ENCODE measurements at regions not wholly inside any gene's neighbourhood (a gene's known extent, or its start where the extent isn't known, plus 50 kb on each side); places are given as distances from the start of the nearest gene placed in this dataset.

DNA sequence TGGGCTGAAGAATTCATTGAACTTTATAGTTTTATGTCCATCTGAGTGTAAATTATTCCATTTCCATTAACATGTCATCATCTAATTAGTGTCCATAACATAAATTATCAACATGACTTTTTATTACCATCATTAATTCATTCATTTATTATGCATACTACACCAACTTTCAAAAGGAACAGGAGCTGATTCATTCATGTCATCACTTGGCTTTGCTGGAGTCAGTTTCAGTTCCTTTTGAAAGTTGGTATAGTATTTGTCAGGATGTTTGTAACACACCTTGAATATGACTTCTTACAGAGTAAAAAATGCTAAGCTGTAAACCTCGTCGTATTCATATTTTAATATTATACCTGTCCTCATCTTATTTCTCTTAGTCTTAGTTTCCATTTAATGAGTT is 298.0 kb upstream of the RBMS3 start:
- TF ChIP-seq, protein P1, sequence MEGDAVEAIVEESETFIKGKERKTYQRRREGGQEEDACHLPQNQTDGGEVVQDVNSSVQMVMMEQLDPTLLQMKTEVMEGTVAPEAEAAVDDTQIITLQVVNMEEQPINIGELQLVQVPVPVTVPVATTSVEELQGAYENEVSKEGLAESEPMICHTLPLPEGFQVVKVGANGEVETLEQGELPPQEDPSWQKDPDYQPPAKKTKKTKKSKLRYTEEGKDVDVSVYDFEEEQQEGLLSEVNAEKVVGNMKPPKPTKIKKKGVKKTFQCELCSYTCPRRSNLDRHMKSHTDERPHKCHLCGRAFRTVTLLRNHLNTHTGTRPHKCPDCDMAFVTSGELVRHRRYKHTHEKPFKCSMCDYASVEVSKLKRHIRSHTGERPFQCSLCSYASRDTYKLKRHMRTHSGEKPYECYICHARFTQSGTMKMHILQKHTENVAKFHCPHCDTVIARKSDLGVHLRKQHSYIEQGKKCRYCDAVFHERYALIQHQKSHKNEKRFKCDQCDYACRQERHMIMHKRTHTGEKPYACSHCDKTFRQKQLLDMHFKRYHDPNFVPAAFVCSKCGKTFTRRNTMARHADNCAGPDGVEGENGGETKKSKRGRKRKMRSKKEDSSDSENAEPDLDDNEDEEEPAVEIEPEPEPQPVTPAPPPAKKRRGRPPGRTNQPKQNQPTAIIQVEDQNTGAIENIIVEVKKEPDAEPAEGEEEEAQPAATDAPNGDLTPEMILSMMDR (conservative IDR thresholded peaks at IDR 0.05; ENCODE audit: low read depth, low read length): no peak
- DNase-seq (ENCODE audit: low read depth): no peak
- H3K4me3 ChIP-seq (ENCODE audit: low read length): no peak overlapping the region

DNA sequence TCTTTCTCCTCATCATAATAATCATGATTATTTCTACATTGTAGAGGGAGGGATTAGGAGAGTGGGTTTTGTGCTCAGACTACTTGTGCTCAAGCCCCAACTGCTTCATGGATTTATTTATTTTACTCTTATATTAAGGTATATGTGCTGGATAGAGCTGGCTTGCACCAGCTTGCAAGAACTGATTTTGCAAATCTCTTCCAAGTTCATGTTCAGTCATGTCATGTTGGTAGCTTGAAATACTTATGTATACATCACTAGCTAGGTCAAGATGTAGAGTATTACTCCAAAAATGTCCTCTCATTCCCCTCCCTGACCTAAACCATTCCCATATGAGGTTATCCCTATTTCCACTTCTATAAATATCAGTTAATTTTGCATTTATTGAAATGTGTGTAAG is 293.9 kb upstream of the RBMS3 start:
- no peak for DNase-seq (ENCODE audit: low read depth)
- TF ChIP-seq, protein P1 (conservative IDR thresholded peaks at IDR 0.05; ENCODE audit: low read depth, low read length): no peak
- no peak overlapping the region for H3K4me3 ChIP-seq (ENCODE audit: low read length)

DNA sequence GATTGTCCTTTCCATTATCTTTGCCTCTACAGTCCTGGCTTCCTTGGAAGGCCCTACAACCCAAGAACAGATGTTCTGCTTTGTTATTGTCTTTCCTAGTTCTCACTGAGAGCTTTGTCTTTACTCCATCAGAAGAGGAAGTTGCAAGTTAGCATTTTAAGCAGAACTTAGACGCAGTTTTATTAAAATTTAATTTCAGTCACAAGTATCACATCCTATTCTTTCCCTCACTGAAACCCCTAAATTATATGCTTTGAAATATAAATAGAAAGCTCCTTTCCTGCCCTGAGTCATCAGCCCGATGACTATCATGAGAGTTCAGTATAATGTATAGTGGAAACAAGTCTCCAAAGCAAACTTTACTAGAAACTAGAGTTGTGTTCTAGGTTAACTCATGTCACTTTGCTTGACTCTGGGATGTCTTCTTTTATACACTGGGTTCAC is 291.2 kb upstream of the RBMS3 start:
- DNase-seq (ENCODE audit: low read depth): no peak
- no peak overlapping the region for H3K4me3 ChIP-seq (ENCODE audit: low read length)

DNA sequence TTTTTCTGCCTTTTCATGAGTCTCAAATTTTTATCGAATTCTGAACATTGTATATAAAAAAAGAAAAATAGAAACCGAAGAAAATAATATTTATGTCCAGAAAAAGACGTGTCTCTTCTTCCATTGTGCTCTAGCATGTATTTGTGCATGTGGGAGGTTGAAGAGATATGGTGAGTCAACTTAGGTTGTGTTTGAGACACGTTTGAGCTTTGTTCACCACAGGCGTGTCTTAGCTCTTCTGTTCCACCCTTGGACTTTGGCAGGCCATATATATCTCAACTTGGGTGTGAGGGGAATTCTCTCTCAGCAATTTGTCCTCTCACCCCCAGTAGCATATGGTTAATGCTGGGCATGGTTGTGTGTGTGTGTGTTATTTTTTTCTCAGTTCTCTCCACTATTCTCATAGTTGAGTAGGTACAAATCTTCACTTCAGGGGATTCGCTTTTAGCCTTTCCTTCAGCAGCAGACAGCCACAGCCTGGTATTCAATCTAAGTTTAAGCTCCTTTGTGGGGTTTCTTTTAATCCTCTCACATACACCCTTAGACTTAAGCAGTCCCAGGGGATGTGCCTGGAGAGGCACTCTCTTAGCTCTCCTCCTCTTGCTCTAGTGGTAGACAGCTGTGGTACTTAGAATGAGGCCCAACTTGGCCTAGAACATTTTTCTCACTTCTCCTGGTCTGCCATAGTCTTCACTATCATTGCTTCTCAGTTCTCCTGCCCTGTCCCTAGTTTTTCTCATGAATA is 286.5 kb upstream of the RBMS3 start:
- no peak for DNase-seq (ENCODE audit: low read depth)
- TF ChIP-seq, protein P1 (conservative IDR thresholded peaks at IDR 0.05; ENCODE audit: low read depth, low read length): no peak
- H3K4me3 ChIP-seq (ENCODE audit: low read length): no peak overlapping the region

More for the DNA sequence above, 291.2 kb upstream of the RBMS3 start:
- TF ChIP-seq, protein P1 (conservative IDR thresholded peaks at IDR 0.05; ENCODE audit: low read depth, low read length): no peak

DNA sequence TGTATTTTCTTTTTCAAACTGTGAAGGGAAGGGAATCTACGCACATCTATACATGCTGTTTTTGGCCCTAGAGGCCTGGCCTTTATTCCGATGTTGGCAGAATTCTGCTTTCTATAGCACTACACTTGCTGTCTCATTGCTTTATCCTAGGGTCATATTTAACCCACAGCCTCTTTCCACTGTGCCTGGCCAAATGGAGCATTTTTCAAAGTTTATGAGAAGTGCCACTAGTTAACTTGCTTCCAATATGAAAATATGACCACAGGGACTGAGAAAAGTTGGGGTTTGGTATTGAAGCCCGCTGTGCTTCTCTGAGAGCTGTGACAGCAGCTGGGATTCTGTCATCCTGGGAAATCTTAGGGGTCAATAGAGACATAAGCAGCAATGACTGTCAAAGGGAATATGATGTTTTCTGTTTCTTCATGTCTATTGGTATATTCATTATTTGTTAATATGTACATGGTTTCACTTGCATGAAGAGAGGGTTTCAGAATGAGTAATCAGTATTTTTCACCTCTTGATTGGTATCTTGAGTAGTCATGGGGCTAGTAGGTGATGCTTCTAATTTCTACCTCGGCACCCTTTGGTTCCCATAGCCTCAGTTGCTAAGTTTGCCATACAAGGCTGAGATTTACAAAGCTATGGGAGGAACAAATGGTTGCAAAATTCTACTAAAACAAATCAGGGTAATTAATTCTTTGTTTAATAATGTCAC is 275.8 kb upstream of the RBMS3 start:
- DNase-seq (ENCODE audit: low read depth): no peak
- TF ChIP-seq, protein P1 (conservative IDR thresholded peaks at IDR 0.05; ENCODE audit: low read depth, low read length): no peak
- no peak overlapping the region for H3K4me3 ChIP-seq (ENCODE audit: low read length)

DNA sequence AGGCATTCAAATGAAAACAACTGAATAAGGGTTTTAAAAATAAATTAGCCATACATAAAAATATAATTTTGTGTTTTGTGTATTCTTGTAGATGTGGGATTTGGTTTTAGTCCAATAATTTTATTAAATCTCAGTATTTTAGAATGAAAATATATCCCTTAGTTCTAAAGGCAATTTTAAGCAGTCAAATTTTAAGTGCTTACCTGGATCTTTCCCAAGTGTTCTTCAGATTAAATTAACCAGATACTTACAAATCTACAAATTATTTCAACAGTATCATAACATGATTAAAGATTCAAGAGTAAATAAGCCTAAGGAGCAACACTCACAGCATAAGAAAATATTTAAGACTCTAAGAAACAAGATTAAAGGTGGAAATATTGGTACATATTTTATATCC is 275.0 kb upstream of the RBMS3 start:
- TF ChIP-seq, protein P1 (conservative IDR thresholded peaks at IDR 0.05; ENCODE audit: low read depth, low read length): no peak
- DNase-seq (ENCODE audit: low read depth): no peak
- no peak overlapping the region for H3K4me3 ChIP-seq (ENCODE audit: low read length)

DNA sequence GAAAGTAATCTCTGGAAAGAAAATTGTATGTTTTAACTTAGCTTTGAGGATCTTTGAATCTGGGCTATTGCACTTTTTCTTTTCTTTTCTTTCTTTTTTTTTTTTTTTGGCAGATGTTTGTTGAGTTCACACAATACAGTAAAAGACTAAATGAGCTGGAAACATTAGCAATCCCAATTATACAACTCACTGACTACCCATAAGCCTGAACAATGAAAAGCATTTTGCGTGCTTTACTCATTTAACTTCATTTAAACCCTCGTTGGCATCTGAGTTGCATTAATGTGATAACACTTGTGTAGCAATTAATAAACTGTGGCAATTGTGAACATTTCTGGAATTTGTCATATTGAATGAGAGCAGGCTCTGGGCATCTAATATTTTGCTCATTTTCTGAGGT is 269.4 kb upstream of the RBMS3 start:
- no peak for DNase-seq (ENCODE audit: low read depth)
- no peak overlapping the region for H3K4me3 ChIP-seq (ENCODE audit: low read length)
- TF ChIP-seq, protein P1 (conservative IDR thresholded peaks at IDR 0.05; ENCODE audit: low read depth, low read length): no peak

Measured in retinal pigment epithelial cell (primary cell).